Activated CD4-positive, CD25-positive, alpha-beta regulatory T cell treated with anti-CD3 and anti-CD28 coated beads, Interleukin-2, amount 50 U/mL, for 72 hours (primary cell): ENCODE measurements at regions not wholly inside any gene's neighbourhood (a gene's known extent, or its start where the extent isn't known, plus 50 kb on each side); places are given as distances from the start of the nearest gene placed in this dataset.

Source experiments
- DNase-seq: peaks from one replicate; pipeline ENCODE4 v3.0.0; 2021

DNA sequence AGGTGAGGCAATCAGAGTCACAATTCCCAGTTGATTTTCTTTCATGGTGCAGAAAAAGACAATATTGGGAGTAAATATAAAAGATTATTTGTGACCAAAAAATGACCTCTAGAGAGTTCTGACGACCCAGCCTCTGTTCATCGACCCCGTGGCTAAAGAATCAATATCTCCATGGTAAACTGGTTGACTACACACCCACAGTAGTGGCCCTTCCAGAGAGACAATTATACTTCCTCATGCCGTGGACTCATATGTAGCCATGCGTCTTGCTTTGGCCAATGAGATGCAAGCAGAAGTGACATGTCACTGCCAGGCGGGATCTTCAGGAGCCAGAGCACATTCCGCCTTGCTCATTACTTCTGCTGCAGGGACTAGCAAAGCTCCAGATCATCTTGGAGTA lies 163.3 kb upstream of the RAD23B start:
- no peak for DNase-seq

GRCh38 chr9:107123389-107123788 lies 159.7 kb upstream of the RAD23B start:
- no peak for DNase-seq

DNA sequence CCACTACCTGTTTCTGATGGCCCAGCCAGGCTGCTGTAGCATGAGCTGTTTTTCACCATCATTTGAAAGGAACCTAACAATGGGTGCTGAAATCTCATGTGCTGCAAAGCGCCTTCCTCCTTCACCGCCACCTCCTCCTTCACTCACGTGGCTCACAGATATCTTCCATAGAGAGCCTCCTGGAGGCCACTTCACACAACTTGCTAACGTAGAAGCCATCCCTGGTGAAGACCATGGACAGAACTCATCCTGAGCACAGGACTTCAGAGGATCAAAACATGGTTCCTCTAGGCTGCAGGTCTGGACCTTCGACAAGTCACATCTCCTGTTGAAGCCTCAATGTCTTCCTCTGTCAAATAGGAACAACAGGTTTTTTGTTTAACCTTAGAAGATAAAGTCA lies 155.5 kb upstream of the RAD23B start:
- DNase-seq: no peak

DNA sequence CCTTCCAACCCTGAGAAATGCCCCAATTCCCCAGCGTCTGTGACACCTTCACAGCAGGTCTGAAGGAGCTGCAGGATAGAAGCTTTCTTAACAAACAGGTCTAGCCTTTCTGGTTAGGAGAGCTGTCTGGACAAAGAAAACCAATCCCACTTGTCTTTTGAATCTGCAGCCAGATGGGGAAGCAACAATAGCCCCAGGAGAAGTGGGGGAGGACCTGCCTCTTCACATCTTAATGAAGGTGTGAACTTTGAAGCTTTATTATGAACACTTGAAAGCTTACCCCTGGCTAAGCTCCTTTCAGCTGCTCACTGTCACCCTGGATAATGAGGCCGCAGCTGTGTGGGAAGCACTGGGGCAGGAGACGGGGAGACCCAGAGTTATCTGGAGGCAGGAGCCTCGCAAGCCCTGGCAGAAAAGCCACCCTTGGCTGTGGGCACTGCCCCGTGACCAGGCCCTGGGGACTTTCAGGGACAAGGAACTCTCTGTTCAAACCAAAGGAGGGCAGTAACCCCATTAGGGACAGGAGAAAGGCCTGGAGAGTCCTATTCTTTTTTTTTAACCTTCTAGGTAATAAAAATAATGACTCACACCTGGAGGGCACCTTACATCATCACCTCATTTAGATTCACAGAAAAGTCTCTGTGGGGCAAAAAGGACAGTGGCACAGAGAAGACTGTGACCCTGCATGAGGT lies 151.8 kb upstream of the RAD23B start:
- DNase-seq: no peak

- no peak for DNase-seq
Observed at GRCh38 chr9:107136296-107136695, 146.8 kb upstream of the RAD23B start.

DNA sequence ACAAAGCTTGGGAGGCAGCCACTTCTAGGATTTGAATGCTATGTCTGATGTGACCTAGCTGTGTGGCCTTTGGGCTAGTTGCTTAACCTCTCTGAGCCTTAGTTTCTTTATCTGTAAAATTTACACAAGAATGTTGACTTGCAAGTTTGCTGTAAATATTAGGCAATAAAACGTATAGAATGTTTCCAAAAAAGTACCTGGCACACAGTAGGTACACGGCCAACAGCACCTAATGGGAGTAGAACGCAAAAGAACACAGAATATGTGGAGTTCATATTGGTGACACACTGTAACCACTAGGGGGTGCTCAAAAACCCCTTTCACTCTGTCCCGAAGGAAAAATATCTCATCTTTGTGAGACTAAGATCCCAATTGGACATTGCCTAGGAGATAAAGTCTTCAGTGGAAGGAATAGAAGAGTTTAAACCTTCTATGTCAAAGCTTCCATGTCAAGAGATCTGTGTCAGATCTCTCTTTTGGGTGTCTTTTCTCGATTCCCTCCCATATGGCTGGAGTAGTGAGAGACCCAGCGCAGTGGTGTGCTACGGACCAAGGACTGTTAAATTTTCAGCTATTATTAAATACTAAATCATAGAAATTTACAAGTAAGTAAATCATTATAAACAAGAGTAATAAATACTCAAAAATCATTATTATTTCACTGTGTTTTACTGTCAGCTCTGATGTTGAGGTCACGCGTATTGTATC lies 145.4 kb upstream of the RAD23B start:
- DNase-seq: no peak

DNA sequence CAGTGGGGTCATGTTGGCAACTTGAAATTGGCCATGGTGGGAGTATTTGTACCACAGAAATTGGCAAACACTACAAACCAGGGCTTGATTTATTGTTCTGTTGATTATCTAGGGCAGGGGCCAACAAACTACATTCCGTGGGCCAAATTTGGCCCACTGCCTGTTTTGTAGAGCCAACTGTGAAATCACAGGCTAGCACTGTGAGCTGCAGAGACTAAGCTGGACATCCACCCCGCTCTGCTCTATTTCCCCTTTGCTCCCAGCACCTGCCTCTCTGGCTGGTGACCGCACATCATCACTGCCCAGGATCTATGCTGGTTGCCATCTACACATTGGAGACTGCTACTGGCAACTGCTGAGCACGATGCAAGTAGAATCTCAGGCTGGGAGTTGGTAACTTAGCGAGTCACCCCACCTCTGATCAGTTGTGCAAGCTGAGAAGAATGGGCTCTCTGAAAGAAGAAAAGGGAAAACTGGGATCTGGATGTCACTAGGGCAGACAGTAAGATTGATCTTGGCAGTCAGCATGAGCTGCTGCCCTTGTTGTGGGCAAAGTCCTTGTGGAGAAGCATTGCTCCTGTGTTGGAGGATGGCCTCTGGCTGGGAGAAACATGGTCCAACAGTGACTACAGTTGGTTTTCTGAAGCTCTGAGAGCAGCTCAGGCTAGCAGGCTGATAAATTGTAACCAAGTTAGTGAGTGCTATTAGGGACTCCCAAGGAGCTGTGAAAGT lies 144.7 kb upstream of the RAD23B start:
- DNase-seq: no peak

DNA sequence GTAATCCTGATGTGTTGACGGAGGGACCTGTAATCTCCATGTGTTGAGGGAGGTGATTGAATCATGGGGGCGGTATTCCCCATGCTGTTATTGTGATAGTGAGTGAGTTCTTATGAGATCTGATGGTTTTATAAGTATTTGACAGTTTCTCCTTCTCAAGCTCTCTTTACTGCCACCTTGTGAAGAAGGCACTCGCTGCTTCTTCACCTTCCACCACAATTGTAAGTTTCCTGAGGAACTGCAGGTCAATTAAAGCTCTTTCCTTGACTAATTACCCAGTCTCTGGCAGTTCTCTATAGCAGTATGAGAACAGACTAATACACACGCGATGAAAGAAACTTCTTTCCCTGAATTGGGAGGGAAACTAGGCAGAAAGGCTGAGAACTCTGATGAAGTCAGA lies 141.1 kb upstream of the RAD23B start:
- no peak for DNase-seq

DNA sequence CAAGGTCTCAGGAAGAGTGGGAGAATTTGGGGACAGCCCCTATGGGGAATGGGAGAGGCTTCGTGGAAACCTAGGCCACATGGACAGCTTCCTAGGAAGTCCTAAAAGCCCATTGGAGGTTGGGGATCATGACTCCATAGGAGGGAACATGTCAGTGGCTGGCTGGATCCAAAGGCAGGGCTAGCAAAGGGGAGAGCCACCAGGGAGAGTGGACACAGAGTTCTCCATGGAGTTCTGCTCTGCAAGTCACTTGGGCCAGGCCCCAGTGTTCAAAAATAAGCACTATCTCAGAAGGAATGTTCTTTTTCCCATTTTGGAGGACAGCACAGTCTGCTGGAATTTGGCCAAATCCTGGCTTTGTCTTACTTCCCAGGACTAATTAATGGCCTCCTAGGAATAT lies 140.6 kb upstream of the RAD23B start:
- no peak for DNase-seq

GRCh38 chr9:107142896-107143603 lies 140.0 kb upstream of the RAD23B start:
- no peak for DNase-seq

GRCh38 chr9:107144475-107144874 lies 138.6 kb upstream of the RAD23B start:
- no peak for DNase-seq

DNA sequence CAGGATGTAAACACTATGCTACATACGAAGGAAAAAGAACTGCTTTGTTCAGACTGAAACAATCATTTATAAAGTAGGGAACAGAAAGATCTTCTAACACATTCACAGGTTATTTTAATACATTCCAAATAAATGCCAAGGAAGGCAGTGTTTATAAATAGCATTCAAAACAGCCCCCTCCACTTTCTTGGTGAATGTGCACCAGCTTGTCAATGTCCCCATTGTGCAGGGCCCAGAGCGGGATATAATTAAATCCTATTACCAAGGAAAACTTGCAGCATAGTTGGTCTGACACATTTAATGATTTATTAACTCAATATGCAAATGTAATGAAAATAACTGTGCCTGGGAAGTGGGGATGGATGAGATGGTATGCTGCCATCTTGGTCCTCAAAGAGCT lies 135.9 kb upstream of the RAD23B start:
- no peak for DNase-seq

DNA sequence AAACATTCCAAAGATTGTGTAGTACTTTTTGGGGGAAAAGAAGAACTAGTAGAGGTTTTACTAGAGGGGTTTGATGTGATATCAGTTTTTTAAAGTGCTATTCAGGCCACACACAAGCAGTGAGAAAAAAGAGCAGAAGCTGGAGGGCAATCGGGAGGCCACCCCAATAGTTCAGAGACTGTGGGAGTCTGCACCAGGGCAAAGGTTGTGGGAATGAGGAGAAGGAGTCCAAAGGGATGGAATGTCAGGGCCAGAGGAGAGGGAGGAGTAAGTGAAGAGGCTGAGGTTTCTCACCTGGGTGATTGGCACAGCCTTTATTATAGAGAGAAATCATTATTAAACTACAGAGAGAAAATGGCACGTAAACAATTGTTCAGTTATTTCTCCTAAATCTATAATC lies 134.9 kb upstream of the RAD23B start:
- DNase-seq: no peak

GRCh38 chr9:107149756-107150155 lies 133.3 kb upstream of the RAD23B start:
- no peak for DNase-seq

DNA sequence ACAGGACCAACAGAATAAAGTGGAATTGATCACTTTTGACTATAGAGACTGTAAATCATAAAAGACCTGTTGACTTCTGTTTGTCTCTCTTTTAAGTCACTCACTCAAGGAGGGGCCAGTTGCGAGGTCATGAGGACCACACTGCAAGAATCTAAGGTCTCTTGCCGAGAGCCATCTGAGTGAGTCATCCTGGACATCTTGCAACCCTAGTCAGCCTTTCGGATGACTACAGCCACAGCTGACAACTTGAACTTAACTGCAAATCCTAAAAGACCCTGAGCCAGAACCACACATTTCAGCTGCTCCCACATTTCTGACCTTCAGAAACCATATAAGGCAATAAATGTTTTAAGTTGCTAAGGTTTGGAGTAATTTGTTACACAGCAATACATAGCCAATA lies 129.7 kb upstream of the RAD23B start:
- DNase-seq: no peak

DNA sequence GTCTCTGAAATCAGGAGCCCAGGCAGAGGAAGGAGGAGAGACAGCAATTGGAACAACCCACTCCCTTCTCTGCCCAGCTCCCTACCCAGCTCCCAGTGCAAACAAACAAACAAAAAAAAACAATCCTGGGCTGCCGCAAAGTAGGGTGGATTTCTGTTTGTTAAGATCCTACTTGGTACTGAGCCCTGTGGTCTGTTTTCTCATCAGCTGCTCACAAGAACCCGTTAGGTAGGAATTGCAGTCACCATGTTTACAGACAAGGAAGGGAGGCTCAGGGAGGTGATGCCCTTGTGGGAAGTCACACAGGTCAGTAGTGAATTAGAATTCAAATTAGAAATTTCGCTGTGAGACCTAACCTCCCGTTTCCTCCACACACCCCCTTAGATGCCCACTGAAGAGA lies 128.8 kb upstream of the RAD23B start:
- no peak for DNase-seq

DNA sequence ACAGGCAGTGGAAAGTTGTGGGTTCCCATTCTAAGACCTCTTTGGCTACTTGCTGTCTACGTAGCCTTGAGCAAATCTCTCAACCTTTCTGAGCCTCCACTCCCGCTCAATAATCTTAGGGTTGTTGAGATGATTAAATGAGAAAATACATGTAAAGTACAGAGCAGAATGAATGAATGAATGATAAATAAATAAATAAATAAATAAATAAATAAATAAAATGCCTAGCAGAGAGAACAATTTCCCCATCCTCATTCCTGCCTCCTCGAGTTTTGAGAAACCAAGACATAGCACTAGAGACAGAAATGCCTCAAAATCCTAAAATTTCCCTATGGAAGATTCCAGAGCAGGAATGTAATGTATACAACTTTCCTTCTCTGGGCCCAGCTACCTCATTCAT lies 128.3 kb upstream of the RAD23B start:
- no peak for DNase-seq

DNA sequence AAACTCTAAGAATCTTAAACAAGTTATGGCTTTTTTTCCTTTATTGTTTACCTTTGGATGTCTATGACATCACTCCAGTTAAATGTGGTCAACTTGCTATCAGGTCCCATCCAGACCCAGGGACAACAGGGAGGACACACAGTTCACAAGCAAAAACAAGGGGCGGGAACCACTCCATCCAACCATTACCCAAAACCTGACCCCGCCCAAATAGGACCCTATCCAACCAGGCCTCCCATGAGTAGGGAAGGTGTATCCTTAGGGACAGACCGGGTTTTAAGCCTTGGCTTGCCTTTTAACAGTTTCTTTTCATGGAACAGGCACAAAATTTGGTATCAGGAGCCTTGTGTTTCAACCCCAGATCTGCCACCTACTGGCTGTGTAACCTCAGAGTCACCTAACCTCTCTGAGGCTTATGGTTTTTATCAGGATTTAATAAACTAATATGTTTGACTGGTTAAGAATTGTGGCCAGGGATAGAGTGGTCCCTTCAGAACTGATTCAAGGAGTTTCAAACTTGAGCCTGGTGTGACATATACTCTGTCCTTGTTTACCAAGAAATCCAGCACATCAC lies 127.7 kb upstream of the RAD23B start:
- no peak for DNase-seq

DNA sequence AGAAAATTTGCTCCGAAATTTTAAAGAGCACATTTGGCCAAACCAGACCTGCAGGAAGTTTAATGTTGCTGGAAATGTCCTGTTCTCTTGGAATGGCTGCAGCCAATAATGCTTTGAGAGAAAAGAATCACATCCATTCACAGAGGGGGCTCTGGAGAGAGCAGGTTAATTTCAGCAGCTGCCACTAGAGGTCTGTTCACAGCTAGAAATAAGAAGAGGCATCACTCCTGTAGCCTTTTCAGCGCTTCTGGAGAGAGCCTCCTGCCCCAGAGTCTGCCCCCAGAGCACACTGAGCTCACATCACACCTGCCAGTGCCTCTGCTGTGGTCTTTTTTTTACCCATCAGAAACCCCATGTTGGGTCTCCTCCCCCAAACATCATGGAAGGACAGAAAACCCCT lies 124.8 kb upstream of the RAD23B start:
- no peak for DNase-seq

GRCh38 chr9:107161338-107161737 lies 121.7 kb upstream of the RAD23B start:
- no peak for DNase-seq

GRCh38 chr9:107163370-107163769 lies 119.7 kb upstream of the RAD23B start:
- DNase-seq: no peak

- no peak for DNase-seq
Observed at GRCh38 chr9:107169796-107170195, 113.3 kb upstream of the RAD23B start.

- no peak for DNase-seq
Observed at GRCh38 chr9:107170801-107171200, 112.3 kb upstream of the RAD23B start.
